ENCODE measurements at regions not wholly inside any gene's neighbourhood (a gene's known extent, or its start where the extent isn't known, plus 50 kb on each side); places are given as distances from the start of the nearest gene placed in this dataset.

DNA sequence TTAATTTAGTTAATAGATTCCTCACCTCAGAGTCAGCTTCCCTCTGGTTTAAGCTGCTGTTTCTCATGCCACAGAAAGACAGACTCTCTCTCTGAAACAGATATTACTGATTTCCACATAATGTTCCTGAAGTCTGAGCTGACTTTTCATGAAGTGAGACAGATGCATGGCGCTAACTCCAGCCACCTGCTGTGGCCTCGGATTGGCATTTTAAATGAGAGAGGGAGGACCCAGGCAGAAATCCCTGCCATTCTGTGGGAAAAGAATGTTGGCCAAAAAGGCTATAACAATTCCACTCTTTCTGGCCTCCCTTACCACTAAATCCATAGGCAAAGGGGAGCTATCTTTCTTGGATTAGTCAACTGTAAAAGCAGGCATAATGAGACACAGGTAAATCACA lies 354.1 kb upstream of the CDH4 start:
- no peaks in the 10 kb centered on the region for H3K36me3 ChIP-seq
- no peaks in the 10 kb centered on the region for H3K4me1 ChIP-seq (ENCODE audit: insufficient read depth)
- H3K27ac ChIP-seq: no peak overlapping the region
- intact Hi-C loops (cut with DNase I): no loop called here
- 35 to 40% (median 38%) methylated on average over 2 of the region's 2 CpGs for WGBS, 3 donors
- H3K4me3 ChIP-seq: no peak overlapping the region
- no peaks in the 10 kb centered on the region for H3K9me3 ChIP-seq
- TF ChIP-seq CTCF (IDR thresholded peaks at IDR 0.05) (no peak), POLR2A (IDR thresholded peaks at IDR 0.05) (no peak), EP300 (IDR thresholded peaks at IDR 0.05) (no peak)
- no peak for DNase-seq
- H3K27me3 ChIP-seq: no peaks in the 10 kb centered on the region

- intact Hi-C loops (cut with DNase I): no loop called here
Measured at GRCh38 chr20:60899320-60899719, 352.7 kb upstream of the CDH4 start.

GRCh38 chr20:60900618-60901017 lies 351.4 kb upstream of the CDH4 start:
- DNase-seq: no peak
- H3K4me1 ChIP-seq (ENCODE audit: insufficient read depth): no peaks in the 10 kb centered on the region
- no peaks in the 10 kb centered on the region for H3K9me3 ChIP-seq
- H3K27me3 ChIP-seq: no peaks in the 10 kb centered on the region
- 10 to 21% (median 13%) methylated on average over 5 of the region's 5 CpGs for WGBS, 3 donors
- TF ChIP-seq CTCF (IDR thresholded peaks at IDR 0.05) (no peak), EP300 (IDR thresholded peaks at IDR 0.05) (no peak), POLR2A (IDR thresholded peaks at IDR 0.05) (no peak)
- H3K27ac ChIP-seq: no peak overlapping the region
- H3K36me3 ChIP-seq: no peaks in the 10 kb centered on the region
- intact Hi-C loops (cut with DNase I): no loop called here
- H3K4me3 ChIP-seq: no peak overlapping the region

More at GRCh38 chr20:60899320-60899719, 352.7 kb upstream of the CDH4 start:
- Histone ChIP-seq H3K36me3 (no peaks in the 10 kb centered on the region), H3K27me3 (no peaks in the 10 kb centered on the region), H3K27ac (no peak overlapping the region), H3K4me1 (ENCODE audit: insufficient read depth) (no peaks in the 10 kb centered on the region), H3K4me3 (no peak overlapping the region), H3K9me3 (no peaks in the 10 kb centered on the region)
- DNase-seq: no peak
- 47 to 61% (median 58%) methylated on average over 2 of the region's 2 CpGs for WGBS, 3 donors
- TF ChIP-seq POLR2A (IDR thresholded peaks at IDR 0.05) (no peak), CTCF (IDR thresholded peaks at IDR 0.05) (no peak), EP300 (IDR thresholded peaks at IDR 0.05) (no peak)

GRCh38 chr20:60901831-60902230 lies 350.2 kb upstream of the CDH4 start:
- WGBS, 3 donors: 96 to 100% (median 100%) methylated on average over 1 of the region's 1 CpG
- Histone ChIP-seq H3K36me3 (no peaks in the 10 kb centered on the region), H3K27ac (no peak overlapping the region), H3K9me3 (no peaks in the 10 kb centered on the region), H3K4me1 (ENCODE audit: insufficient read depth) (no peaks in the 10 kb centered on the region), H3K4me3 (no peak overlapping the region), H3K27me3 (no peaks in the 10 kb centered on the region)
- TF ChIP-seq CTCF (IDR thresholded peaks at IDR 0.05) (no peak), POLR2A (IDR thresholded peaks at IDR 0.05) (no peak), EP300 (IDR thresholded peaks at IDR 0.05) (no peak)
- intact Hi-C loops (cut with DNase I): no loop called here
- DNase-seq: no peak
